Stimulated activated effector memory CD8-positive, alpha-beta T cell treated with anti-CD3 and anti-CD28 coated beads, Interleukin-12 subunit alpha, Interleukin-12 subunit beta, amount 100 ng/mL, for 72 hours (primary cell): ENCODE measurements at regions not wholly inside any gene's neighbourhood (a gene's known extent, or its start where the extent isn't known, plus 50 kb on each side); places are given as distances from the start of the nearest gene placed in this dataset.

Experiments
- ATAC-seq: fragments of 150-1000 bp; cut with Tn5 transposase; 2 replicates; pipeline ENCODE4 v1.10.0; 2021
- DNase-seq, 2 donors: peaks; one replicate each; pipeline ENCODE4 v3.0.0; 2021 to 2022; ENCODE audit warnings: low spot score in 2 of 2
- H3K27ac Mint-ChIP-seq: one replicate; pipeline ENCODE4 v1.8.0; 2022; ENCODE audit warnings: mild to moderate bottlenecking, mixed read lengths
- H3K36me3 Mint-ChIP-seq: one replicate; pipeline ENCODE4 v1.8.0; 2022; ENCODE audit warnings: mild to moderate bottlenecking, mixed read lengths
- H3K4me1 Mint-ChIP-seq: one replicate; pipeline ENCODE4 v1.8.0; 2022; ENCODE audit warnings: mixed read lengths
- H3K4me3 Mint-ChIP-seq: one replicate; pipeline ENCODE4 v1.8.0; 2022; ENCODE audit warnings: mild to moderate bottlenecking, mixed read lengths
- H3K9me3 Mint-ChIP-seq: one replicate; pipeline ENCODE4 v1.8.0; 2022; ENCODE audit warnings: mixed read lengths

- ATAC-seq: no peak
Observed at GRCh38 chr18:26721854-26722564, 143.5 kb downstream of the AQP4 start.

GRCh38 chr18:26719896-26720295, 145.6 kb downstream of the AQP4 start:
- Mint-ChIP-seq H3K4me1 (no peaks in the 10 kb centered on the region), H3K27ac (no peak overlapping the region), H3K36me3 (no peaks in the 10 kb centered on the region), H3K4me3 (no peak overlapping the region), H3K9me3 (peaks cover 6% of the 10 kb centered on the region)
- DNase-seq (no peak), ATAC-seq (no peak)

More at GRCh38 chr18:26721854-26722564, 143.5 kb downstream of the AQP4 start:
- Mint-ChIP-seq H3K9me3 (peaks cover 6% of the 10 kb centered on the region), H3K4me3 (no peak overlapping the region), H3K36me3 (no peaks in the 10 kb centered on the region), H3K27ac (no peak overlapping the region), H3K4me1 (no peaks in the 10 kb centered on the region)
- no peak for DNase-seq

- Mint-ChIP-seq H3K27ac (no peak overlapping the region), H3K4me3 (no peak overlapping the region)
Observed at GRCh38 chr18:26717123-26717719, 148.3 kb downstream of the AQP4 start.

GRCh38 chr18:26714739-26715138, 150.8 kb downstream of the AQP4 start:
- peaks cover 3% of the 10 kb centered on the region for H3K9me3 Mint-ChIP-seq
- no peak overlapping the region for H3K4me3 Mint-ChIP-seq
- no peak for DNase-seq
- H3K27ac Mint-ChIP-seq: no peak overlapping the region
- H3K4me1 Mint-ChIP-seq: no peaks in the 10 kb centered on the region
- H3K36me3 Mint-ChIP-seq: no peaks in the 10 kb centered on the region
- ATAC-seq: no peak

More at GRCh38 chr18:26717123-26717719, 148.3 kb downstream of the AQP4 start:
- Mint-ChIP-seq H3K9me3 (peaks cover 6% of the 10 kb centered on the region), H3K36me3 (no peaks in the 10 kb centered on the region), H3K4me1 (no peaks in the 10 kb centered on the region)
- ATAC-seq (no peak), DNase-seq (no peak)

- ATAC-seq: no peak
- H3K36me3 Mint-ChIP-seq: no peaks in the 10 kb centered on the region
- H3K27ac Mint-ChIP-seq: no peak overlapping the region
Observed at GRCh38 chr18:26711756-26712155, 153.8 kb downstream of the AQP4 start.

GRCh38 chr18:26710470-26711096, 154.9 kb downstream of the AQP4 start:
- no peak overlapping the region for H3K27ac Mint-ChIP-seq
- DNase-seq: no peak
- no peaks in the 10 kb centered on the region for H3K4me1 Mint-ChIP-seq
- no peaks in the 10 kb centered on the region for H3K9me3 Mint-ChIP-seq
- ATAC-seq: no peak
- no peak overlapping the region for H3K4me3 Mint-ChIP-seq
- no peaks in the 10 kb centered on the region for H3K36me3 Mint-ChIP-seq

More at GRCh38 chr18:26711756-26712155, 153.8 kb downstream of the AQP4 start:
- Mint-ChIP-seq H3K9me3 (no peaks in the 10 kb centered on the region), H3K4me3 (no peak overlapping the region), H3K4me1 (no peaks in the 10 kb centered on the region)
- DNase-seq: no peak

GRCh38 chr18:26709897-26710296, 155.6 kb downstream of the AQP4 start:
- ATAC-seq: no peak
- H3K27ac Mint-ChIP-seq: no peak overlapping the region
- peaks cover 4% of the 10 kb centered on the region for H3K9me3 Mint-ChIP-seq
- H3K4me3 Mint-ChIP-seq: no peak overlapping the region
- H3K4me1 Mint-ChIP-seq: no peaks in the 10 kb centered on the region
- no peaks in the 10 kb centered on the region for H3K36me3 Mint-ChIP-seq
- DNase-seq: no peak

GRCh38 chr18:26708806-26709716, 156.4 kb downstream of the AQP4 start:
- H3K36me3 Mint-ChIP-seq: no peaks in the 10 kb centered on the region
- no peak for DNase-seq
- ATAC-seq: no peak
- H3K9me3 Mint-ChIP-seq: peaks cover 4% of the 10 kb centered on the region
- no peak overlapping the region for H3K27ac Mint-ChIP-seq
- no peak overlapping the region for H3K4me3 Mint-ChIP-seq
- no peaks in the 10 kb centered on the region for H3K4me1 Mint-ChIP-seq

- DNase-seq (no peak), ATAC-seq (no peak)
- Mint-ChIP-seq H3K36me3 (no peaks in the 10 kb centered on the region), H3K4me1 (no peaks in the 10 kb centered on the region), H3K9me3 (peaks cover 4% of the 10 kb centered on the region), H3K27ac (no peak overlapping the region), H3K4me3 (no peak overlapping the region)
Observed at GRCh38 chr18:26706911-26707351, 158.6 kb downstream of the AQP4 start.

- no peaks in the 10 kb centered on the region for H3K36me3 Mint-ChIP-seq
- no peak overlapping the region for H3K27ac Mint-ChIP-seq
- ATAC-seq: no peak
- H3K4me3 Mint-ChIP-seq: no peak overlapping the region
- DNase-seq: no peak
- H3K9me3 Mint-ChIP-seq: peaks cover 4% of the 10 kb centered on the region
- no peaks in the 10 kb centered on the region for H3K4me1 Mint-ChIP-seq
Observed at GRCh38 chr18:26705757-26706156, 157.4 kb upstream of the KCTD1 start.

GRCh38 chr18:26703170-26703930, 155.0 kb upstream of the KCTD1 start:
- Mint-ChIP-seq H3K4me3 (no peak overlapping the region), H3K36me3 (no peaks in the 10 kb centered on the region), H3K9me3 (peaks cover 4% of the 10 kb centered on the region), H3K4me1 (no peaks in the 10 kb centered on the region), H3K27ac (no peak overlapping the region)
- ATAC-seq: no peak
- no peak for DNase-seq

- no peak overlapping the region for H3K27ac Mint-ChIP-seq
Observed at GRCh38 chr18:26702086-26702485, 153.7 kb upstream of the KCTD1 start.

GRCh38 chr18:26700728-26701127, 152.4 kb upstream of the KCTD1 start:
- Mint-ChIP-seq H3K36me3 (no peaks in the 10 kb centered on the region), H3K4me3 (no peak overlapping the region), H3K27ac (no peak overlapping the region), H3K4me1 (no peaks in the 10 kb centered on the region), H3K9me3 (peaks cover 8% of the 10 kb centered on the region)
- ATAC-seq: no peak
- no peak for DNase-seq

More at GRCh38 chr18:26702086-26702485, 153.7 kb upstream of the KCTD1 start:
- DNase-seq (no peak), ATAC-seq (no peak)
- no peak overlapping the region for H3K4me3 Mint-ChIP-seq
- H3K9me3 Mint-ChIP-seq: peaks cover 4% of the 10 kb centered on the region
- H3K36me3 Mint-ChIP-seq: no peaks in the 10 kb centered on the region
- H3K4me1 Mint-ChIP-seq: no peaks in the 10 kb centered on the region

GRCh38 chr18:26700201-26700600, 151.8 kb upstream of the KCTD1 start:
- Mint-ChIP-seq H3K27ac (no peak overlapping the region), H3K4me1 (no peaks in the 10 kb centered on the region), H3K4me3 (no peak overlapping the region), H3K9me3 (peaks cover 5% of the 10 kb centered on the region), H3K36me3 (no peaks in the 10 kb centered on the region)
- no peak for ATAC-seq
- DNase-seq: no peak
